ENCODE measurements at regions not wholly inside any gene's neighbourhood (a gene's known extent, or its start where the extent isn't known, plus 50 kb on each side); places are given as distances from the start of the nearest gene placed in this dataset.

- H3K4me3 ChIP-seq: no peak overlapping the region
- no peak overlapping the region for H3K27ac ChIP-seq
- DNase-seq (ENCODE audit: low spot score): no peak
- TF ChIP-seq CTCF (IDR thresholded peaks at IDR 0.05): no peak
Measured at GRCh38 chr18:1495387-1495786, 590.7 kb downstream of the ADCYAP1 start.

- H3K4me3 ChIP-seq: no peak overlapping the region
- H3K27ac ChIP-seq: no peak overlapping the region
- TF ChIP-seq CTCF (IDR thresholded peaks at IDR 0.05): no peak
- no peak for DNase-seq (ENCODE audit: low spot score)
Measured at GRCh38 chr18:1496096-1496495, 591.4 kb downstream of the ADCYAP1 start.

- no peak for DNase-seq (ENCODE audit: low spot score)
- Histone ChIP-seq H3K27ac (no peak overlapping the region), H3K4me3 (no peak overlapping the region)
- no peak for TF ChIP-seq CTCF (IDR thresholded peaks at IDR 0.05)
Measured at GRCh38 chr18:1498216-1498615, 593.5 kb downstream of the ADCYAP1 start.

GRCh38 chr18:1499265-1499664 is 594.6 kb downstream of the ADCYAP1 start:
- no peak for TF ChIP-seq CTCF (IDR thresholded peaks at IDR 0.05)
- Histone ChIP-seq H3K4me3 (no peak overlapping the region), H3K27ac (no peak overlapping the region)
- DNase-seq (ENCODE audit: low spot score): no peak

- no peak for TF ChIP-seq CTCF (IDR thresholded peaks at IDR 0.05)
Measured at GRCh38 chr18:1503847-1504246, 599.2 kb downstream of the ADCYAP1 start.

GRCh38 chr18:1505856-1506255 is 601.2 kb downstream of the ADCYAP1 start:
- Histone ChIP-seq H3K27ac (no peak overlapping the region), H3K4me3 (no peak overlapping the region)
- no peak for TF ChIP-seq CTCF (IDR thresholded peaks at IDR 0.05)
- no peak for DNase-seq (ENCODE audit: low spot score)

More at GRCh38 chr18:1503847-1504246, 599.2 kb downstream of the ADCYAP1 start:
- DNase-seq (ENCODE audit: low spot score): no peak
- H3K4me3 ChIP-seq: no peak overlapping the region
- H3K27ac ChIP-seq: no peak overlapping the region

- Histone ChIP-seq H3K4me3 (no peak overlapping the region), H3K27ac (no peak overlapping the region)
- TF ChIP-seq CTCF (IDR thresholded peaks at IDR 0.05): no peak
- no peak for DNase-seq (ENCODE audit: low spot score)
Measured at GRCh38 chr18:1510542-1511179, 606.0 kb downstream of the ADCYAP1 start.
